ENCODE measurements at regions not wholly inside any gene's neighbourhood (a gene's known extent, or its start where the extent isn't known, plus 50 kb on each side); places are given as distances from the start of the nearest gene placed in this dataset.
"Not testable (repeated sequence)": the region's sequence is repeated elsewhere in the genome, so short reads cannot be mapped to it uniquely, and the experiment has no call there.

DNA sequence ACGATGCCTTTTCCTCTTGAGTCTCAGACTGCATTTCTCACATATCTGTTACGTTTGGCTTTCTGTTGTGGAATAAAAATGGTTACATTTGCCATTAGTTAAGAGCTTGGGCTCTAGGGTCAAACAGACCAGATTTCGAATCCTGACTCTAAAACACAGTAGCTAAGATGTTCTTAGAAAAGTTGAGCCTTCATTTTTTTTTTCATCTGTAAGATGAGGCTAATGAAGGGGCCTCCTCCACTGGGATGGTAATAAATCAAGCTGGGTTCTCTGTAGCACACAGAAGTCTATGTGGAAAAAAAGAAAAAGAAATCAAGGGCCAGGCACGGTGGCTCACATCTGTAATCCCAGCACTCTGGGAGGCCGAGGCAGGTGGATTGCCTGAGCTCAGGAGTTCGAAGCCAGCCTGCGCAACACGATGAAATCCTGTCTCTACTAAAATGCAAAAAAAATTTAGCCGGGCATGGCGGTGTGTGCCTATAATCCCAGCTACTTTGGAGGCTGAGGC lies 49.9 kb upstream of the CAPRIN1 start:
- no peak for DNase-seq

DNA sequence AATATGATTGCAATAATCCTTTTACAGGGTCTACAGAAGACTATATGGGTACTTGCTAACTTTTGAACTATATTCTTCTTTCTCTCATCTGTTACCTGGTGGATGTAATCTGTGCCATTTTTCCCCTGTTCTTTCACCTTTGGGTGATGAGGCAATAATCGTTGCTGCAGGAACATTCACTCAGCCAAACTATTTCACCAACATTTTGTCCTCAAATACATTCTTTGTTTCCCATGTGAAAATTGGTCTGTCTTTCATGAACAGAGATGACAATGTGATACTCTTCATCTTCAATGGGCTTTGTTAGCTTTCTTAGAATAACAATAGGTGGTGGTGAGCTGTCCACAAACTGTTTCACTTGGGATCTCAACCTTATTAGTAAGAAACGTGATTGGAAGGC lies 52.1 kb upstream of the CAPRIN1 start:
- DNase-seq: no peak

DNA sequence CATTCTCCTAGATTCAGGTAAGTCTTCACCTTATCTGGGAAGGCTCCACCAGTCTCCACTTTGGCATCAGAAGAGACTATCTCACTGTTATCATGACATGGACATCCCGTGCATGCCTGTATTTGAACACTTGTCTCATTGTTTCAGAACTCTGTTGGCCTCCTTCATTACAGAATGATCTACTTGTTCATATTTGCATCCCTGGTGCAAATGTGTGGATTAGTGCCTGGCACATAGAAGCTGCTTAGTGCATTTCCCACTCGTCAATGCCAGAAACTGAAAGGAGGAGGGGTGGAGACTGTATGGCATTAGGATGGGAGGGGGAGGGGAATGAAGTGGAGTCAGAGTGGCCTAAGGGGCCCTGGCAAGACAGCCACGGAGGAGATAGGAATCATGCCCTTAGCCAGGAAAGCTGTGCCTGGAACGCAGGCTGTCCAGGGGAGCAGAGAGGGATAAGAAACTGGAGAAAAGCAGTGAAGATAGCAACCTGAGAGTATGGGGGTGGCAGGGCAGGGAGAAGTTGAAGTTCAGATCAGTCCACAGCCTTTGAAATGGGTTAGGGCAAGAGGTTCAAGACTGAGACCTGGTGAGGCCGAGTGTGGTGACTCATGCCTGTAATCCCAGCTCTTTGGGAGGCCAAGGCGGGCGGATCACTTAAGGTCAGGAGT lies 53.8 kb upstream of the CAPRIN1 start:
- peak; percentile 50 for DNase-seq

DNA sequence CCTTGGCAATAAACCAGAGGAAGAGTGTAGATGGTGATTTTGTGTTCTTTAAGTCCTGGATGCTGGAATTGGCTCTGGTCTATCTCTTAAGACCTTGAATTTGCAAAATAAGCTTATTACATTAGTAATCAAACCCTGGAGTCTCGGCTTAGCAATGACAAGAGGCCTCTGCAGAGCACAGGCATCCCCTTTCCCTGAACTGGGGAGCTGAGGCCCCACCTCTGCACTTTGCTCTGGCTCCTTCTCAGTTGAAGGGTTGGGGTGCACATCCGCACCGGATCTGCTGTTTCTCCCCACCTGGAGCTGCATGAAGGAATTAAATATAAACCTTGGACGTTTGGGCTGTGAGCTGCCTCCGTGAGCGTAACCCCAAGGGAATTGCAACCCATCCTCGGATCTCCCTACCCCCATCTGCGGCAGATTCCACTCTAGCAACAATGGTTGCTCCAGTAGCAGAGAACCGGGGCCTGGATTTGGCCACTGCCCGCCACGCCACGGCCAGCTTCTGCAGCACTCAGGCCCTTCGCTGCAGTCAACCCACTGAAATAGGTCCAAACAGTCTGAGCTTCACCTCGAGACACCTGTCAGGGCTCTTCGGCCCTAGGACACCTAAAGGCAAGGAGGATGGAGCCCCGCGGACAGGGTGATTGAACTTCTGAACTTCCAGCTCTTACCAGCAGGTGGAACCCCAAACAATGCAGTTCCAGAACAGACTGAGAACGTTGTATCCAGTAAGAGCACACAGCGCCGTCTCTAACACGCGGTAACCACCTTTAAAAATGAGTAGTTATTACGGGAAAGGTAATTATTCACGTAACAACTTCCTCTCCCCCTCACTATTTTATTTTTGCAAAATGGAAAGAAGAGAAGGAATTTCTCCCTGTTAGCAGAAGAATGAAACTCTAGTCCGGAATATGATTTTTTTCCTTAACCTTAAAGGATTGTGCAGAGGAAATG lies 54.8 kb upstream of the CAPRIN1 start:
- peak; percentile 88 for DNase-seq

DNA sequence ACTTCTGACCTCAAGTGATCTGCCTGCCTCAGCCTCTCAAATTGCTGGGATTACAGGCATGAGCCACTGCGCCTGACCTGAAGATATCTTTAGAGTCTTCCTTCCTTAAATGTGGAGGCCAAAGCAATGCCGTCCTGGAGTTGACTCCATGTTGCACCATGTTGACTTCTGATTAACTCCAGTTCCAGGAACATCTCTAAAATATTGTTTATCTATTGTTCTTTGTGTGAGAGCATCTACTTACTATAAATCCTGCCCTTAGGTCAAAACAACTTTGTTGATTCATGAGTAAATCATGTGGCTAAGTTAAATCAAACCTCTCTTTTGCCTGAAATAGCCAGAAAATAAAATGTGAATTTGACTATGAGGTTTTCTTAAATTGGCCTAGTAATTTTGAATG lies 56.6 kb upstream of the CAPRIN1 start:
- peak; percentile 59 for DNase-seq

DNA sequence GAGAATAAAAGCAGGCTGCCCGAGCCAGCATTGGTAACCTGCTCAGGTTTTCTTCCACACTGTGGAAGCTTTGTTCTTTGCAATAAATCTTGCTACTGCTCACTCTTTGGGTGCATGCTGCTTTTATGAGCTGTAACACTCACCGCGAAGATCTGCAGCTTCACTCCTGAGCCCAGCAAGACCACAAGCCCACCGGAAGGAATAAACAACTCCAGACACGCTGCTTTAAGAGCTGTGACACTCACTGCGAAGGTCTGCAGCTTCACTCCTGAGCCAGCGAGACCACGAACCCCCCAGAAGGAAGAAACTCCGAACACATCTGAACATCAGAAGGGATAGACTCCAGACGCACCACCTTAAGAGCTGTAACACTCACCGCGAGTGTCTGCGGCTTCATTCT lies 60.4 kb upstream of the CAPRIN1 start:
- not testable (repeated sequence) for DNase-seq

DNA sequence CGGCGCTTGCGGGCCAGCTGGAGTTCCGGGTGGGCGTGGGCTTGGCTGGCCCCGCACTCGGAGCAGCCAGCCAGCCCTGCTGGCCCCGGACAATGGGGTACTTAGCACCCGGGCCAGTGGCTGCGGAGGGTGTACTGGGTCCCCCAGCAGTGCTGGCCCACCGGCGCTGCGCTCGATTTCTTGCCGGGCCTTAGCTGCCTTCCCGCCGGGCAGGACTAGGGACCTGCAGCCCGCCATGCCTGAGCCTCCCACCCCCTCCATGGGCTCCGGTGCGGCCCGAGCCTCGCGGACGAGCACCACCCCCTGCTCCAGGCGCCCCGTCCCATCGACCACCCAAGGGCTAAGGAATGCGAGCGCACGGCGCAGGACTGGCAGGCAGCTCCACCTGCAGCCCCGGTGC lies 61.4 kb upstream of the CAPRIN1 start:
- not testable (repeated sequence) for DNase-seq

DNA sequence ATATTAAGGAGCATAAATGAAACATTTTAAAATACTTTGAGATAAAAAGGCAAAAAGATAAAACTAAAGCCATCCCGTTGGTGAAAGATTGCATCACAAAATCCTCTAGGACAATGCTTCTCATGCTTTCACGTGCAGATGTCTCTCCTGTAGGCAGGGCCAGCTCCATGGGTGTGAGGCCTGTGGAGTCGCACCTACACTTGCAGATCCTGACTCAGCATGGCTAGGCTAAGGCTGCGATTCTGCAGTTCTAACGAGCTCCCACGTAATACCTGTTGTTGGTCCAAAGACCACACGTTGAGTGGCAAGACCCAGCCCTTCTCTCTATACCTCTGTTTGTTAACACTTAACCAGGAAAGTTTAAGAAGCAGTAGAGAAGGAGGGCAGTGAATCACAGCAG lies 62.1 kb upstream of the CAPRIN1 start:
- DNase-seq: no peak

DNA sequence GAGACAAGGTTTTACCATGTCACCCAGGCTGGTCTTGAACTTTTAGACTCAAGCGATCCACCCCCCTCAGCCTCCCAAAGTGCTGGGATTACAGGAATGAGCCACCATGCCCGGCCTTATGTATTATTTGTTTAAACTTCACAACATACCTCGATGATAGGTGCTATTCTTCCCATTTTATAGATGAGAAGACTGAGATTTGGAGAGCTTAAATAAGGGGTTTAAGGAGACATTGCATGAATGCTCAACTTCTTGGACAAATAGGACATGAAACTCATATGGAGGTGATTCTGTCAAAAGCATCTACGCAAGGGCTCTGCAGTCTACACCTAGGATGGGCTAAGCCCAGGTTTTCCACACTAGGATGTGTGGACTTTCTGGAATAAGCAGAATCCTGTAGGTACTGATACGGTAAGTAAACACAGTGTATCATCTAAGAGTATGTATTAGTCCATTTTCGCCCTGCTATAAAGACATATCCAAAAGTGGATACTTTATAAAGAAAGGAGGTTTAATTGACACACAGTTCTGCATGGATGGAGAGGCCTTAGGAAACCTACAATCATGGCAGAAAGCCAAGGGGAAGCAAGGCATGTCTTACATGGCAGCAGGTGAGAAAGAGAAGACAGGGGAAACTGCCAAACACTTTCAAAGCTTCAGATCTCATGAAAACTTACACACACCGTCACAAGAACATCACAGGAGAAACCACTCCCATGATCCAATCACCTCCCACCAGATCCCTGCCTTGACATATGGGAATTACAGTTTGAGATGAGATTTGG lies 62.8 kb upstream of the CAPRIN1 start:
- no peak for DNase-seq

DNA sequence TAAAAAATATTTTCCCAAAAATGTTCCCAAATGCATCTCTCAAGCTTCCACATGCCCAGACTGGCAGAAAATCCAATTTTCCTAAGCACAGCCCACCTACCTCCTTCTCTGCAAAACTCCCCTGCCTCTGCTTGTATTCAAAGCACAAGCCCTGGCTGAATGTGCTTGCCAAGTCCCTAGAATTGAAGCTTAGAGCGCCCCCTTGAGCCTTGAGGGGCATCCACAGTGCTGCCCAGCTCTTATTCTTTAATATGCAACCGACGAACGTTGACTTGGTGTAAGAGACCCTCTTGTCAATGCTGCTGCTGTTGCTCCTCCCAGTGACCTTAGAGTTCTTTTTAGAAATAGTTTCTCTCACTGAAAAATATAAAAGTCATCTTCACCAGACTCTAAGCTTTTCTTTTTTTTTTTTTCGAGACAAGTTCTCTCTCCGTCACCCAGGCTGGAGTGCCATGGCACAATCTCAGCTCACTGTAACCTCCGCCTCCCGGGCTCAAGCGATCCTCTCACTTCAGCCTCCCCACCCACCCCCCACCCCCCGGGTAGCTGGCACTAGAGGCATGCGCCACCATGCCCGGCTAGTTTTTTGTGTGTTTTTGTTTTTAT lies 63.5 kb upstream of the CAPRIN1 start:
- peak; percentile 87 for DNase-seq

DNA sequence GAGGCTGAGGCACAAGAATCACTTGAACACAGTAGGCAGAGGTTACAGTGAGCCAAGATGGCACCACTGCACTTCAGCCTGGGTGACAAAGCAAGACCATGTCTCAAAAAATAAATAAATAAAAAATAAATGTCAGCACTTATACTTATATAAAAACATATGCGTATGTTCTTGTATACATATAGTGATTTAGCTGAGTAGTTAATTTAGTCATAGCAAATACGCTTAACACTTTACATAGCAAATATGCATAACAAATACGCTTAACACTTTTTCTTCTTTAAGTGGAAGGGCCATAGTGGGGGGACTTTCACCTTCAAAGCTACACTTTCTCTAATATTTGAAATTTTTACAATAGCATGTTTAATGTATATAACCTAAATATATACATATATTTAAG lies 64.0 kb upstream of the CAPRIN1 start:
- DNase-seq: no peak

DNA sequence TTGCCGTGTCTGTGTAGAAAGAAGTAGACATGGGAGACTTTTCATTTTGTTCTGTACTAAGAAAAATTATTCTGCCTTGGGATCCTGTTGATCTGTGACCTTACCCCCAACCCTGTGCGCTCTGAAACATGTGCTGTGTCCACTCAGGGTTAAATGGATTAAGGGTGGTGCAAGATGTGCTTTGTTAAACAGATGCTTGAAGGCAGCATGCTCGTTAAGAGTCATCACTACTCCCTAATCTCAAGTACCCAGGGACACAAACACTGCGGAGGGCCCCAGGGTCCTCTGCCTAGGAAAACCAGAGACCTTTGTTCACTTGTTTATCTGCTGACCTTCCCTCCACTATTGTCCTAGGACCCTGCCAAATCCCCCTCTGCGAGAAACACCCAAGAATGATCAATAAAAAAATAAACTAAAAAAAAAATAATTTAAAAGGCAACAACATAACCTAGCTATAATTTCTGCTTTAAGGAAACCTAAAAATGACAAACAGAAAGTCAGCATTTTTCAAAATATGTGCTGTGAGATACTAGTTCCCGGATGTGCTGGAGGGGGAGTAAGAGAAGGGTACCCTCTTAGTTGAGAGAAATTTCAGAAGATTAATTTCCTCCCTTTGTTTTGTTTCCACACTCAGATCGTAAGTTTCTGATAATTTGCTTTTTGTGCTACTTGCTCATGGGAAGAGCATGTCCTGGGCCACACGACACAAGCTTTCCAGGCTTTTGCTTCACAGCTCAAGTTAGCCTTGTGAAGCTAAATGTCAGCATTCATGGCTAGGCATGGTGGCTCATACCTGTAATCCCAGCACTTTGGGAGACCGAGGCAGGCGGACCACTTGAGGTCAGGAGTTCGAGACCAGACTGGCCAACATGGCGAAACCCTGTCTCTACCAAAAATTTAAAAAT lies 64.7 kb upstream of the CAPRIN1 start:
- DNase-seq: not testable (repeated sequence)

DNA sequence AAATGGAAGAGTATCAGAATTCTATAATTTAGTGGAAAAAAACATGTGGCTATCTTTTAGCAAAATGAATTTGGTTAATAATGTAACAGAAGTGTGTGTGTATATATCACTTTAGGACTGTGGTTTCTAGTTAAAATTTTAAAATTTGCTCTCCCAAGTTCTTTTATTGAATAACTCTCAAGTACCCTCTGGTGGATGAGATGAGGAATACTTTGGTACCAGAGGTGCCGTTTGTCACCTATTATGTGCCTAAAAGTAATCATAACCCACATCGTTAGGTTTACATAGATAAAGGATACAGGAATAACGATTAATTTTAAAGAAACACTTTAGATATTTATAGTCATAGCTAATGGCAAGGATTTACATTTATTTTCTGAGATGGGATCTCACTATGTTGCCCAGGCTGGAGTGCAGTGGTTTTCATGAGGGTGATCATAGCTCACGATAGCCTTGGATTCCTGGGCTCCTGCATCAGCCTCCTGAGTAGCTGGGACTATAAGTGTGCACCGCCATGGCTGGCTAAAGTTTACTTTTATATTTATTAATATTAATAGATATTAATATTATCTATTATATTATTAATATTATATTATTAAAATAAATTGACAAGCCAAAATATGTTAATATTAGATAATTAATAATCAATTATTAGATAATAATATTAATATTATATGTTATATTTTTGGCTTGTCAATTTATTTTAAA lies 66.7 kb upstream of the CAPRIN1 start:
- DNase-seq: no peak

DNA sequence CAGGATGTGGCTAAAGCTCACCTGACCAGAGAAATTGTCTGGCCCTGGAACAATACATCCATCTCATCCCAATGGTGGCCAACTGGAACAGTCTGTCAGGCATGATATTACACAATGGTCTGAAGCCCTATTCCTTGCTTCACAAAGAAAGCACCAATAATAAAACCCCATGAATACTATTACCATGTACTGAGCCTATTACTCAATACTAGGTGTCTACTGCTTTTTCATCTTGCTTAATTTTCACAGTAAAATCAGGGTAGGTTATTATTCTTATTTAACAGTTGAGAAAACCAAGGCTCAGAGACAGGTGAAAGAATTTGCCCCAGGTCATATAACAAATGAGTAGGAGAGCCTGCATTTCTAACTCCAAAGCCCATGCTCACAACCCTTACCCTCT lies 68.9 kb upstream of the CAPRIN1 start:
- DNase-seq: no peak

DNA sequence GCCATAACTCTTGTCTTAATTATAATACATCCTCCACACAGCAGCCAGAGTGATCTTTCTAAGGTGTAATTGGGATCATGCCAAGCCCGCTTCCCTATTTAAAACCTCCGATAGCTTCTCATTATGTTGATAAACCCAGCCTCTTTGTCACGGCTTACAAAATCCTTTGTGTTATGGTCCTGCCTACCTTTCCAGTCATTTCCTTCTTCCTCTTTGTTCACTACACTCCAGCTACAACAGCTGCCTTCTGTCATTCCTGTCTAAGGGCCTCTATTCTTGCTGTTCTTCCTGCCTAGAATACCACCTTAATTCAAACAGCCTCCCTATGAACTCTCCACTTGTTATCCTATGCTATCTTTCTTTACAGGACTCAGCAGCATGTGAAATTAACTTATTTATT lies 70.6 kb upstream of the CAPRIN1 start:
- DNase-seq: no peak

DNA sequence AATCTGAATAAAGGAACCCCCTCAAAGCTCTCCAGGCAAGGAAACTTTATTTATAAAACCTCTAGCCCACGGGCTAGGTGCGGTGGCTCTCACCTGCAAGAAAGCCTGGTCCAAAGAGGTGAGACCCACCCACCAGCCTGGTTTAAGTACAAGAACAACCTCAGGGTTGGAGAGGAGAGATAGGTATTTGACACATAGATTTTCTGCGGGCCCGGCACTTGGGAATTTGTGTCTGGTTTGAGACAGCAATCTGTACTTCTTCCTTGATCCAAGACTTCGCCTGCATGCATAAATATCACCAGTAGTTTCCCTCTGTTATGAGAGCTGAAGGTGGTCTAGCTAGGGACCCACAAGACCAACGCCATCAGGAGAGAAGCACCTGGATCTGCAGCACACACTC lies 73.2 kb upstream of the CAPRIN1 start:
- DNase-seq: no peak

DNA sequence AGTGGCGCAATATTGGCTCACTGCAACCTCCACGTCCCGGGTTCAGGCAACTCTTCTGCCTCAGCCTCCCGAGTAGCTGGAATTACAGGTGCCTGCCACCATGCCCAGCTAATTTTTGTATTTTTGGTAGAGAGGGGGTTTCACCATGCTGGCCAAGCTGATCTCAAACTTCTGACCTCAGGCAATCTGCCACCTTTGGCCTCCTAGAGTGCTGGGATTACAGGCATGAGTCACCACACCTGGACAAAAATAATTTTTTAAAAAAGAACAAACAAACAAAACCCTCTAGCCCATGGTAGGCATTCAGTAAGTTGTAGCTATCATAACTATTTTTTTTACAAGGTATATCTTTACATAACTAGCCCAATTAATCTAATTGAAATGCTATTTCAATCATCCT lies 73.9 kb upstream of the CAPRIN1 start:
- no peak for DNase-seq

DNA sequence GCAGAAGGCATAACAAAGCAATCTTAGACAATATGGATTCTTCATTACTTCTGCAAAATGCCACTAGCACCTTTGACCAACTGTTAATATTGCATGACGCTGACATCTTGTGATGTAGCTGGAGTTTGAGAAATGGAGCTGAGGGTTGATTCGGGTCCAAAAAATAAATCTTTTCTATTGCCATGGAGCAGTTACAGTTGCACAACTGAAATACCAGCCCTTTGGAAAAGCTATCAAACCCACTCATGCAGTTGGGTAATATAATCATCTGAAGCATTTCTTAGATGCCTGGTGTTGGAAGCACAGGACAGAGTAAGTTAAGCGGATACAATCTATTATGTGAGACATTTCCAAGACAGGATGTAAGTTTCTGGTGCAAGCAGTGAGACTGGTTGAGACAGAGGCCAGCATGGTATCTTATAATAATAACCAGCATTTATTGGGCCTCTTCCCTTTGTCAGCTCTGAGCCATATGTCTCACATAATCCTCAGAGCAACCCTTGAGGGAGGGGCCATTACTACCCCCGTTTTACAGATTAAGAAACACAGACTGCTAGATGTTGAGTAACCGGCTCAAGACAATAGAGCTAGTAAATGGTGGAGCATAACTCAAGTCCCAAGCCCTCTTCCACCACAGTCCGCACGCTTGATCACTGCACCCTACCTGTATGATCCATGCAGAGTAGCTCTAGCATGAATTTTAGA lies 74.9 kb upstream of the CAPRIN1 start:
- no peak for DNase-seq

DNA sequence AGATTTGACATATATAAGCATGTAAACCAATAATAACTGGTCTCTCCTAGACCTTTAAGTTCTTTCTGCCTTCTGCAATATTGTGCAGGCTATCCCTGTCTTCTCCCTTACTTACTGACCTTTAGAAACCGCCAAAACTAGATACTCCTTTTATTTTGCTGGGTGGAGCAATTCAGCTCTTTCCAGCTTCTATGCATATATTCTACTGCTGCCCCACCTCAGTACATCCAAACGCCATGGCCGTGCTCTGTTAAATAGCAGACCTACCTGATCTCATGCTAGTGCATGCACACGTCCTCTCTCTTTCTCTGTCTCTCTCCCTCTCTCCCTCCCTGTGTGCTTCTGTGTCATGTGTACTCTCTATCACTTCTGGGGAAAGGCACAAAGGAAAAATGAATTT lies 76.7 kb upstream of the CAPRIN1 start:
- DNase-seq: no peak

DNA sequence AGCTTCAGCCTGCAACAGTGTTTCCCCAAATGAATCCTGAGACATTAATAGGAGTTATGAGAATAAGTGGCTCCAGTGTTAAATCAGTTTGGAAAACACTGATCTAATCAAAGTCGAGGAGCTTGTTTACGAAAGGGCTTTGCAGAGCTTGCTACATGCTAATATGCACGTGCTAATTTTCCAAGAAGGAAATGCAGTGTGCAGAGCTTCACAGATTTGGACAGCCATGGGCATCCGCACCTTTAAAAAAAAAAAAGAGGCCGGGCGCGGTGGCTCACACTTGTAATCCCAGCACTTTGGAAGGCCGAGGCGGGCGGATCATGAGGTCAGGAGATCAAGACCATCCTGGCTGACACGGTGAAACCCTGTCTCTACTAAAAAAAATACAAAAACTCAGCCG lies 79.7 kb upstream of the LMO2 start:
- not testable (repeated sequence) for DNase-seq
